Prostate gland (tissue), 2 donors: ENCODE measurements at regions not wholly inside any gene's neighbourhood (a gene's known extent, or its start where the extent isn't known, plus 50 kb on each side); places are given as distances from the start of the nearest gene placed in this dataset.

Source experiments
- DNase-seq: peaks from one replicate; pipeline ENCODE4 v3.0.0-alpha.2; 2019; ENCODE audit warnings: low spot score
- H3K27ac ChIP-seq, 2 donors: fragments of 200-600 bp; sonication (generic); 2 replicates each; pipeline ENCODE4 v1.5.1; 2017 to 2019
- H3K27me3 ChIP-seq: fragments of 200-600 bp; sonication (generic); replicated peaks from 2 replicates; pipeline ENCODE4 v1.5.1; 2019; ENCODE audit not compliant: insufficient read depth
- H3K36me3 ChIP-seq, 2 donors: fragments of 200-600 bp; sonication (generic); 1 replicate in 1 of 2; 2 replicates in 1 of 2; pipeline versions ENCODE4 v1.5.1 to v1.8.1; 2017 to 2019
- H3K4me1 ChIP-seq: fragments of 200-600 bp; sonication (generic); replicated peaks from 2 replicates; pipeline ENCODE4 v1.5.1; 2019
- H3K4me3 ChIP-seq, 2 donors: fragments of 200-600 bp; sonication (generic); 2 replicates each; pipeline ENCODE4 v1.5.1; 2017 to 2019
- H3K9me3 ChIP-seq: fragments of 200-600 bp; sonication (generic); 2 replicates; pipeline ENCODE4 v1.5.1; 2017
- POLR2A ChIP-seq: fragments of 450-650 bp; IDR thresholded peaks from one replicate; pipeline ENCODE4 v1.6.1; 2016; ENCODE audit warnings: antibody characterized with exemption, mild to moderate bottlenecking
- POLR2AphosphoS5 ChIP-seq: sonication (generic); formaldehyde crosslinking; IDR thresholded peaks from one replicate; pipeline ENCODE4 v1.6.1; 2017; ENCODE audit warnings: antibody characterized with exemption
- WGBS: methylation state at CpG from one replicate; pipeline ENCODE4 v1.1.5; 2018; 5-methylcytosine and 5-hydroxymethylcytosine counted together
- intact Hi-C: fragments of 100-400 bp; cut with DNase I; formaldehyde crosslinking; loops from one replicate; pipeline ENCODE4 v1.14.2; 2022
- TF ChIP-seq, protein P1 (sequence below), 4 experiments: fragments of 200-600 bp in 2 of 4; fragments of 450-650 bp in 2 of 4; sonication (generic) in 2 of 4; IDR thresholded peaks; 1 replicate in 3 of 4; 2 replicates in 1 of 4; pipeline ENCODE4 v1.5.1; 2016 to 2019; ENCODE audit warnings: antibody characterized with exemption in 4 of 4, mild to moderate bottlenecking in 2 of 4, moderate library complexity in 2 of 4

DNA sequence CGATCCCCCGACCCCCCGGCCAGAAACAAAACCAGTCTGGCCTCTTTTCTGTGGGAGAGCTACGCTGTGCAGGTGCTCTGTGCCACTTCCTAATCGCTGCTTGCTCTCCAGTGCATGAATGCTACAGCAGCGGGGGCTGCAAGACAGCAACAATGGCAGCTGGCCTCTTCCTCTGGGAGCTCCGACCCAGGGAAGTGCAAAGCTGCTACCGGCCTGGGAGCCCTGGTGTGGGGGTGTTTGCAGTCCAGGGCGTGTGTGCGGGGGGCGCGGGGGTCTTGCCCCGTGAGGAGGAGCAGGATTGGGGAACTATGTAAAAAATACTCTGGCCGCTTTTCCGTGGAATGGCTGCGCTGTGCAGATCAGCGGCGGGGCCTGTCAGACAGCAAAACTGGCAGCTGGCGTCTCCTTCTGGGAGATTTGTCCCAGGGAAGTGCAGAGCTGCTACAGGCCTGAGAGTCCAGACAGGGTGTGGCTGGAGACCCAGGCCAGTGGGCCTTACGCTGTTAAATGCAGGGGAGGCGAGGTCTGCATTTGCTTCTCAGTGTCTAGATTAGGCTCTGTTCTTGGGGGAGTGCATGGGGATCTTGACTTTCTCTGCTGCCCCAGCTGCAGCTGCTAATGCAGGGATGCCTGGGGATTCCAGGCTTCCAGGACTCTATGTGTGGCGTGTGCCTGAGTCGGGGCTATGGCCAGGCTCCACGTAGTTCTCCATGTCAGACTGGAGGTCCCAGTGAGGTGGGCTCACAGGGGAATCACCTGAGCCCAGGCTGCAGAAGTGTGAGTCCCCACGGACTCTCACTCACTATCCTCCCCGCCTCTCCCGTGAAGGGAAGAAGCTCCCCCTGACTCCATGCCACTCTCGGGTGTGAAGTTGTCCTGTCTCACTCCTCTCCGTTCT is 344.5 kb downstream of the AEBP2 start:
- H3K4me3 ChIP-seq: no peak overlapping the region
- H3K27ac ChIP-seq: no peak overlapping the region
- no peaks in the 10 kb centered on the region for H3K27me3 ChIP-seq
- no peaks in the 10 kb centered on the region for H3K36me3 ChIP-seq
- intact Hi-C loops: no loop called here
- DNase-seq: no peak
- 71% methylated on average over 26 of the region's 29 CpGs for WGBS
- TF ChIP-seq POLR2AphosphoS5 (no peak), POLR2A (no peak)
- TF ChIP-seq, protein P1, sequence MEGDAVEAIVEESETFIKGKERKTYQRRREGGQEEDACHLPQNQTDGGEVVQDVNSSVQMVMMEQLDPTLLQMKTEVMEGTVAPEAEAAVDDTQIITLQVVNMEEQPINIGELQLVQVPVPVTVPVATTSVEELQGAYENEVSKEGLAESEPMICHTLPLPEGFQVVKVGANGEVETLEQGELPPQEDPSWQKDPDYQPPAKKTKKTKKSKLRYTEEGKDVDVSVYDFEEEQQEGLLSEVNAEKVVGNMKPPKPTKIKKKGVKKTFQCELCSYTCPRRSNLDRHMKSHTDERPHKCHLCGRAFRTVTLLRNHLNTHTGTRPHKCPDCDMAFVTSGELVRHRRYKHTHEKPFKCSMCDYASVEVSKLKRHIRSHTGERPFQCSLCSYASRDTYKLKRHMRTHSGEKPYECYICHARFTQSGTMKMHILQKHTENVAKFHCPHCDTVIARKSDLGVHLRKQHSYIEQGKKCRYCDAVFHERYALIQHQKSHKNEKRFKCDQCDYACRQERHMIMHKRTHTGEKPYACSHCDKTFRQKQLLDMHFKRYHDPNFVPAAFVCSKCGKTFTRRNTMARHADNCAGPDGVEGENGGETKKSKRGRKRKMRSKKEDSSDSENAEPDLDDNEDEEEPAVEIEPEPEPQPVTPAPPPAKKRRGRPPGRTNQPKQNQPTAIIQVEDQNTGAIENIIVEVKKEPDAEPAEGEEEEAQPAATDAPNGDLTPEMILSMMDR (IDR thresholded peaks at IDR 0.05): no peak
- no peaks in the 10 kb centered on the region for H3K4me1 ChIP-seq
- no peaks in the 10 kb centered on the region for H3K9me3 ChIP-seq

DNA sequence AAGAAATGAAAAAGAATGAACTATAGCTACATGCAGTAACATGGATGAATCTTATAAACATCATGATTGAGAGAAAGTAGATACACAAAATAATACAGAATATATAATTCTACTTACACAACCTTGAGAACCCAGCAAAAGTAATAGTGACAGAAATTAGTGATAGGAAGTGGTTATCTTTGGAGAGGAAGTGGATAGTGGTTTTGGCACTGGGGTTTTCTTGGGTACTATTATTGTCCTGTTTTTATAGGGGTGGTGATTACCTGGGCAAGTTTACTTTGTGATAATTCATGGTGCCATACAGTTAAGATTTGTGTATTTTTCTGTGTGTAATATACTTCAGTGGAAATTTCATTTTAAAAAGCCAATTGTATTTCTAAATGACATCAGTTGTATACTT is 352.7 kb downstream of the AEBP2 start:
- Histone ChIP-seq H3K4me1 (no peaks in the 10 kb centered on the region), H3K27ac (no peak overlapping the region), H3K9me3 (no peaks in the 10 kb centered on the region), H3K27me3 (no peaks in the 10 kb centered on the region), H3K4me3 (no peak overlapping the region), H3K36me3 (no peaks in the 10 kb centered on the region)
- TF ChIP-seq, protein P1 (IDR thresholded peaks at IDR 0.05): no peak
- TF ChIP-seq POLR2A (no peak), POLR2AphosphoS5 (no peak)
- intact Hi-C loops: no loop called here
- no peak for DNase-seq

DNA sequence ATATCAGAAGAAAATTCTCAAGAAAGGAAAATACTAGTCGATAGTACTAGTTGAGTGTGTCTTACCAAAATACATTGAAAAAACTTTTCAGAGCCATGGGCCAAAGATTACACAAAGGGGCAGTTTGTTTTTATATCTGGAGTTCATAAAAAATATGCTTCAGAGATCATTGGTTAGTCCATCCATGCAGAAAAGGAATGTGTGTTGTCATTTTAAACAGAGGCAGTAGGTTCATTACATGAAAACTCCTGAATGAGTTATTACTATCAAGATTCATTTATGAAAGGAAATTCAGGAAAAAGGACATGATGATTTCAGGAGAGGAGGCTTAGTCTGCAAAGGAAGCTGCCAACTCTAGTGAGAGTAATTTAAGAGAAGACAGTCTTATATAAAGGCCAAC is 354.8 kb downstream of the AEBP2 start:
- no peaks in the 10 kb centered on the region for H3K9me3 ChIP-seq
- intact Hi-C loops: no loop called here
- WGBS: 69% methylated on average over 1 of the region's 1 CpG
- no peaks in the 10 kb centered on the region for H3K4me1 ChIP-seq
- H3K4me3 ChIP-seq: no peak overlapping the region
- TF ChIP-seq POLR2A: no peak
- TF ChIP-seq POLR2AphosphoS5: no peak
- TF ChIP-seq, protein P1 (IDR thresholded peaks at IDR 0.05): no peak
- no peaks in the 10 kb centered on the region for H3K36me3 ChIP-seq
- H3K27ac ChIP-seq: no peak overlapping the region
- no peak for DNase-seq
- no peaks in the 10 kb centered on the region for H3K27me3 ChIP-seq

DNA sequence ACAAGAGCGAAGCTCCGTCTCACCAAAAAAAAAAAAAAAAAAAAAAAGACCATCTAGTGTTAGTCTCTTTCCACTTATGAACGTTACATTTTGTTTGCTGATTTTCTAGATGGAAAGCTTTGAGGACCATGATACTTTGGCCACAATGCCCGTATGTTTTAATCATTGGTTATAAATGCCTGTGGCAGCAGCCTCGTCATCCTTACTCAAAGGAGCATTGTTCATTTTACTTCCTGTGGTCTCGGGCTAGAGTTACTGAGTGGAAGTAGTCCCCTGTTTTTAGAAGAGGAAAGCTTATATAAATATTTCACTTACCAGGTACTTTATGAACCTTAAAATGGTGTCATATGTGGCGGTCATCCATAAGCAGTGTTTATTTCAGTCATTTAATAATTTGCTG is 359.9 kb downstream of the AEBP2 start:
- H3K4me1 ChIP-seq: no peaks in the 10 kb centered on the region
- TF ChIP-seq POLR2A (no peak), POLR2AphosphoS5 (no peak)
- TF ChIP-seq, protein P1 (IDR thresholded peaks at IDR 0.05): no peak
- H3K36me3 ChIP-seq: no peaks in the 10 kb centered on the region
- intact Hi-C loops: no loop called here
- H3K4me3 ChIP-seq: no peak overlapping the region
- no peak overlapping the region for H3K27ac ChIP-seq
- H3K9me3 ChIP-seq: no peaks in the 10 kb centered on the region
- 59% methylated on average over 7 of the region's 7 CpGs for WGBS
- no peaks in the 10 kb centered on the region for H3K27me3 ChIP-seq
- DNase-seq: no peak
